Left ventricle myocardium inferior (tissue), 1 donor: ENCODE measurements at regions not wholly inside any gene's neighbourhood (a gene's known extent, or its start where the extent isn't known, plus 50 kb on each side); places are given as distances from the start of the nearest gene placed in this dataset.

Source experiments
- DNase-seq: peaks from one replicate; pipeline ENCODE4 v3.0.0-alpha.2; 2020
- H3K27ac ChIP-seq: fragments of 200-600 bp; replicated peaks from 2 replicates; pipeline ENCODE4 v1.8.0; 2021
- H3K27me3 ChIP-seq: fragments of 200-600 bp; 2 replicates; pipeline ENCODE4 v1.8.0; 2021; ENCODE audit warnings: low read depth
- H3K36me3 ChIP-seq: fragments of 200-600 bp; 2 replicates; pipeline ENCODE4 v1.8.0; 2021
- H3K4me1 ChIP-seq: fragments of 200-600 bp; 2 replicates; pipeline ENCODE4 v1.8.0; 2021
- H3K4me3 ChIP-seq: fragments of 200-600 bp; 2 replicates; pipeline ENCODE4 v1.8.0; 2021; ENCODE audit warnings: mild to moderate bottlenecking, moderate library complexity
- H3K9me3 ChIP-seq: fragments of 200-600 bp; replicated peaks from 2 replicates; pipeline ENCODE4 v1.8.0; 2021
- CTCF ChIP-seq: fragments of 200-600 bp; IDR thresholded peaks from 2 replicates; pipeline ENCODE4 v1.8.0; 2021; ENCODE audit warnings: antibody characterized with exemption, mild to moderate bottlenecking, borderline replicate concordance
- intact Hi-C: fragments of 100-400 bp; cut with micrococcal nuclease; formaldehyde crosslinking; loops from one replicate; pipeline ENCODE4 v1.11.0; 2022
- donor health status: DM: no; HTN: yes; CAD: no; lungs with severe emphysema.

GRCh38 chr11:116698080-116698479, 74.7 kb downstream of the BUD13 start:
- Histone ChIP-seq H3K27ac (no peak overlapping the region), H3K27me3 (peaks cover 48% of the 10 kb centered on the region), H3K4me1 (no peaks in the 10 kb centered on the region), H3K36me3 (no peaks in the 10 kb centered on the region), H3K9me3 (no peaks in the 10 kb centered on the region), H3K4me3 (no peak overlapping the region)
- TF ChIP-seq CTCF, result no peak
- DNase-seq, result no peak
- intact Hi-C loops, result no loop called here

GRCh38 chr11:116697639-116698038, 75.1 kb downstream of the BUD13 start:
- H3K36me3 ChIP-seq, result no peaks in the 10 kb centered on the region
- no peak for TF ChIP-seq CTCF
- H3K27me3 ChIP-seq, result peaks cover 51% of the 10 kb centered on the region
- intact Hi-C loops, result no loop called here
- no peak for DNase-seq
- H3K9me3 ChIP-seq, result no peaks in the 10 kb centered on the region
- H3K4me1 ChIP-seq, result no peaks in the 10 kb centered on the region
- no peak overlapping the region for H3K4me3 ChIP-seq
- no peak overlapping the region for H3K27ac ChIP-seq

- H3K9me3 ChIP-seq, result no peaks in the 10 kb centered on the region
- no peak for TF ChIP-seq CTCF
- DNase-seq, result no peak
- no peak overlapping the region for H3K27ac ChIP-seq
- intact Hi-C loops, result no loop called here
- H3K36me3 ChIP-seq, result no peaks in the 10 kb centered on the region
- H3K27me3 ChIP-seq, result peaks cover 57% of the 10 kb centered on the region
- H3K4me1 ChIP-seq, result no peaks in the 10 kb centered on the region
- no peak overlapping the region for H3K4me3 ChIP-seq
Measured at GRCh38 chr11:116697011-116697410, 75.8 kb downstream of the BUD13 start.

GRCh38 chr11:116696381-116696941, 76.3 kb downstream of the BUD13 start:
- intact Hi-C loops, result no loop called here
- no peak overlapping the region for H3K4me3 ChIP-seq
- no peaks in the 10 kb centered on the region for H3K9me3 ChIP-seq
- no peaks in the 10 kb centered on the region for H3K4me1 ChIP-seq
- H3K27ac ChIP-seq, result no peak overlapping the region
- no peaks in the 10 kb centered on the region for H3K36me3 ChIP-seq
- peaks cover 62% of the 10 kb centered on the region for H3K27me3 ChIP-seq
- no peak for DNase-seq
- no peak for TF ChIP-seq CTCF

- no peak for TF ChIP-seq CTCF
- intact Hi-C loops, result no loop called here
- peaks cover 64% of the 10 kb centered on the region for H3K27me3 ChIP-seq
- no peaks in the 10 kb centered on the region for H3K36me3 ChIP-seq
- H3K4me3 ChIP-seq, result no peak overlapping the region
- H3K27ac ChIP-seq, result no peak overlapping the region
- DNase-seq, result no peak
- H3K9me3 ChIP-seq, result no peaks in the 10 kb centered on the region
- H3K4me1 ChIP-seq, result no peaks in the 10 kb centered on the region
Measured at GRCh38 chr11:116695657-116696254, 77.0 kb downstream of the BUD13 start.
